H9 (cell line): ENCODE measurements at regions not wholly inside any gene's neighbourhood (a gene's known extent, or its start where the extent isn't known, plus 50 kb on each side); places are given as distances from the start of the nearest gene placed in this dataset.

Experiments
- DNase-seq: peaks from one replicate; pipeline ENCODE4 v3.0.0-alpha.2; 2017
- H2AFZ ChIP-seq: one replicate; pipeline ENCODE4 v1.6.1; 2013; ENCODE audit warnings: mild to moderate bottlenecking, low read length, control low read depth, moderate library complexity
- H2AK5ac ChIP-seq: 2 replicates; pipeline ENCODE4 v1.6.1; 2013; ENCODE audit warnings: low read length, control low read depth, mixed read lengths; ENCODE audit not compliant: insufficient read length
- H2BK120ac ChIP-seq: one replicate; pipeline ENCODE4 v1.6.1; 2013; ENCODE audit warnings: low read depth, mild to moderate bottlenecking, low read length, control low read depth, inconsistent platforms; ENCODE audit not compliant: poor library complexity, severe bottlenecking
- H2BK12ac ChIP-seq: 2 replicates; pipeline ENCODE4 v1.6.1; 2013; ENCODE audit warnings: low read length, control low read depth, mixed read lengths, low read depth; ENCODE audit not compliant: insufficient read length
- H2BK15ac ChIP-seq: 2 replicates; pipeline ENCODE4 v1.6.1; 2013; ENCODE audit warnings: low read depth, low read length, control low read depth
- H2BK20ac ChIP-seq: one replicate; pipeline ENCODE4 v1.6.1; 2013; ENCODE audit warnings: low read depth, mild to moderate bottlenecking, low read length, control low read depth, inconsistent platforms; ENCODE audit not compliant: poor library complexity, severe bottlenecking
- H2BK5ac ChIP-seq: 2 replicates; pipeline ENCODE4 v1.6.1; 2013; ENCODE audit warnings: low read length, control low read depth, mixed read lengths; ENCODE audit not compliant: insufficient read length
- H3K14ac ChIP-seq: 2 replicates; pipeline ENCODE4 v1.6.1; 2013; ENCODE audit warnings: low read length, control low read depth; ENCODE audit not compliant: insufficient read depth
- H3K18ac ChIP-seq: 2 replicates; pipeline ENCODE4 v1.6.1; 2013; ENCODE audit warnings: low read depth, mild to moderate bottlenecking, mixed read lengths, low read length, control low read depth; ENCODE audit not compliant: insufficient read length
- H3K23ac ChIP-seq: 2 replicates; pipeline ENCODE4 v1.6.1; 2013; ENCODE audit warnings: low read length, control low read depth, mixed read lengths, low read depth; ENCODE audit not compliant: insufficient read length
- H3K23me2 ChIP-seq: 2 replicates; pipeline ENCODE4 v1.6.1; 2013; ENCODE audit warnings: low read depth, mild to moderate bottlenecking, mixed read lengths, low read length, control low read depth; ENCODE audit not compliant: insufficient read length, poor library complexity, severe bottlenecking
- H3K27ac ChIP-seq: 2 replicates; pipeline ENCODE4 v1.5.1; 2013; ENCODE audit warnings: low read length, control low read depth, mixed read lengths, low read depth; ENCODE audit not compliant: insufficient read length
- H3K27me3 ChIP-seq: 2 replicates; pipeline ENCODE4 v1.6.1; 2013; ENCODE audit warnings: low read length, control low read depth, inconsistent platforms; ENCODE audit not compliant: insufficient read depth
- H3K4ac ChIP-seq: 2 replicates; pipeline ENCODE4 v1.6.1; 2013; ENCODE audit warnings: low read depth, mild to moderate bottlenecking, control low read depth, inconsistent platforms, low read length, moderate library complexity
- H3K4me1 ChIP-seq: 2 replicates; pipeline ENCODE4 v1.6.1; 2013; ENCODE audit warnings: low read length, control low read depth, inconsistent platforms; ENCODE audit not compliant: insufficient read depth
- H3K4me2 ChIP-seq: 2 replicates; pipeline ENCODE4 v1.6.1; 2013; ENCODE audit warnings: low read length, control low read depth, mixed read lengths; ENCODE audit not compliant: insufficient read length, insufficient read depth
- H3K56ac ChIP-seq: 2 replicates; pipeline ENCODE4 v1.6.1; 2013; ENCODE audit warnings: low read depth, mild to moderate bottlenecking, mixed read lengths, low read length, control low read depth; ENCODE audit not compliant: insufficient read length
- H3K79me1 ChIP-seq: 2 replicates; pipeline ENCODE4 v1.6.1; 2013; ENCODE audit warnings: low read depth, mild to moderate bottlenecking, moderate library complexity, low read length, control low read depth, inconsistent platforms; ENCODE audit not compliant: insufficient read depth, poor library complexity, severe bottlenecking
- H3K79me2 ChIP-seq: 2 replicates; pipeline ENCODE4 v1.6.1; 2013; ENCODE audit warnings: low read length, control low read depth, inconsistent platforms; ENCODE audit not compliant: insufficient read depth
- H3K9ac ChIP-seq: 2 replicates; pipeline ENCODE4 v1.6.1; 2013; ENCODE audit warnings: low read length, control low read depth, mixed read lengths; ENCODE audit not compliant: insufficient read length; ENCODE audit errors: extremely low read depth
- H3K9me3 ChIP-seq: one replicate; pipeline ENCODE4 v1.6.1; 2013; ENCODE audit warnings: low read depth, low read length, inconsistent platforms; ENCODE audit not compliant: control insufficient read depth
- H3T11ph ChIP-seq: one replicate; pipeline ENCODE4 v1.6.1; 2013; ENCODE audit warnings: mild to moderate bottlenecking, low read length, control low read depth, inconsistent platforms
- H4K20me1 ChIP-seq: one replicate; pipeline ENCODE4 v1.6.1; 2013; ENCODE audit not compliant: control insufficient read depth, insufficient read length, insufficient read depth
- H4K5ac ChIP-seq: 2 replicates; pipeline ENCODE4 v1.6.1; 2013; ENCODE audit warnings: low read depth, mild to moderate bottlenecking, mixed read lengths, low read length, control low read depth; ENCODE audit not compliant: insufficient read length
- H4K8ac ChIP-seq: replicated peaks from 2 replicates; pipeline ENCODE4 v1.6.1; 2013; ENCODE audit warnings: low read length, control low read depth, mixed read lengths, low read depth; ENCODE audit not compliant: insufficient read length
- H4K91ac ChIP-seq: 2 replicates; pipeline ENCODE4 v1.6.1; 2013; ENCODE audit warnings: low read depth, mild to moderate bottlenecking, moderate library complexity, mixed read lengths, low read length, control low read depth; ENCODE audit not compliant: insufficient read length
- H3K27ac Mint-ChIP-seq, 3 experiments: 2 replicates in 2 of 3; 3 replicates in 1 of 3; pipeline ENCODE4 v1.8.0; 2020 to 2021; ENCODE audit warnings: mixed read lengths in 3 of 3, mild to moderate bottlenecking in 1 of 3, moderate library complexity in 1 of 3
- H3K27me3 Mint-ChIP-seq: 2 replicates; pipeline ENCODE4 v1.8.0; 2021; ENCODE audit warnings: low read depth, mild to moderate bottlenecking, moderate library complexity, mixed read lengths
- H3K36me3 Mint-ChIP-seq, 3 experiments: 2 replicates in 2 of 3; 3 replicates in 1 of 3; pipeline ENCODE4 v1.8.0; 2020 to 2021; ENCODE audit warnings: low read depth in 3 of 3, mixed read lengths in 3 of 3; ENCODE audit not compliant: insufficient read depth in 1 of 3
- H3K4me1 Mint-ChIP-seq, 2 experiments: 2 replicates each; pipeline ENCODE4 v1.8.0; 2020; ENCODE audit warnings: mixed read lengths in 2 of 2
- H3K4me3 Mint-ChIP-seq, 2 experiments: 2 replicates in 1 of 2; 3 replicates in 1 of 2; pipeline ENCODE4 v1.8.0; 2020 to 2021; ENCODE audit warnings: mild to moderate bottlenecking in 2 of 2, mixed read lengths in 2 of 2, moderate library complexity in 1 of 2
- H3K9me3 Mint-ChIP-seq, 2 experiments: 2 replicates in 1 of 2; 3 replicates in 1 of 2; pipeline ENCODE4 v1.8.0; 2020; ENCODE audit warnings: mild to moderate bottlenecking in 2 of 2, mixed read lengths in 2 of 2, moderate library complexity in 1 of 2
- CTCF ChIP-seq: fragments of 200-600 bp; sonication (generic); conservative IDR thresholded peaks from 3 replicates; pipeline ENCODE4 v1.8.0; 2021; ENCODE audit warnings: antibody characterized with exemption, mild to moderate bottlenecking
- WGBS: extraction: QIAGEN DNeasy Blood & Tissue Kit; methylation state at CpG from one replicate; pipeline ENCODE4 v1.1.7; 2013; ENCODE audit warnings: missing lambda C conversion rate, low lambda C conversion rate, mixed read lengths; ENCODE audit not compliant: insufficient read length; ENCODE audit errors: extremely low coverage; 5-methylcytosine and 5-hydroxymethylcytosine counted together

- Histone ChIP-seq H2AFZ (no peak overlapping the region), H3K9ac (no peak overlapping the region), H3K79me2 (no peaks in the 10 kb centered on the region), H3K4me2 (no peak overlapping the region), H4K91ac (no peak overlapping the region), H3K9me3 (no peaks in the 10 kb centered on the region), H4K5ac (no peak overlapping the region), H3K56ac (no peak overlapping the region), H3K4ac (no peak overlapping the region), H3K27ac (no peak overlapping the region), H2BK20ac (no peak overlapping the region), H2AK5ac (no peak overlapping the region), H3K18ac (no peak overlapping the region), H3K23me2 (no peaks in the 10 kb centered on the region), H3K23ac (no peak overlapping the region), H2BK5ac (no peak overlapping the region), H4K8ac (no peak overlapping the region), H2BK12ac (no peak overlapping the region), H4K20me1 (no peaks in the 10 kb centered on the region), H2BK120ac (no peak overlapping the region), H3K27me3 (no peaks in the 10 kb centered on the region), H3T11ph (no peak overlapping the region), H3K79me1 (no peaks in the 10 kb centered on the region), H2BK15ac (no peak overlapping the region), H3K14ac (no peak overlapping the region), H3K4me1 (peaks cover 2% of the 10 kb centered on the region; the same call in 1 of the 2 replicates)
- no peak for DNase-seq
- Mint-ChIP-seq H3K27me3 (peaks cover 2% of the 10 kb centered on the region; the same call in 1 of the 2 replicates), H3K4me3 (no peak overlapping the region), H3K27ac (no peak overlapping the region), H3K4me1 (peaks cover 31 to 37% of the 10 kb centered on the region in 2 experiments), H3K9me3 (peaks cover 0 to under 1% of the 10 kb centered on the region in 2 experiments; a peak in 1 of 5 replicates), H3K36me3 (peaks cover 0 to 4% (median 3%) of the 10 kb centered on the region in 3 experiments; a peak in 2 of 7 replicates)
- no peak for TF ChIP-seq CTCF
- WGBS: no CpG with 5 or more reads among the region's 1 CpG
Observed at GRCh38 chr3:8182904-8183303, 318.7 kb upstream of the LMCD1 start.
